H1 (cell line): ENCODE measurements at regions not wholly inside any gene's neighbourhood (a gene's known extent, or its start where the extent isn't known, plus 50 kb on each side); places are given as distances from the start of the nearest gene placed in this dataset.

ENCODE experiments used
- USF2 ChIP-seq: IDR thresholded peaks from 2 replicates; pipeline ENCODE4 v1.6.1; 2011; ENCODE audit warnings: low read length, improper control_type of control experiment

GRCh38 chr5:158026304-158027031, 167.5 kb upstream of the CLINT1 start (continued):
- no peak for TF ChIP-seq USF2
- TF ChIP-seq, all 59 proteins: peak for 0
